H54 (cell line): ENCODE measurements at regions not wholly inside any gene's neighbourhood (a gene's known extent, or its start where the extent isn't known, plus 50 kb on each side); places are given as distances from the start of the nearest gene placed in this dataset.

Experiments
- DNase-seq: peaks from one replicate; pipeline ENCODE4 v3.0.0; 2011; ENCODE audit warnings: low spot score, mixed read lengths; ENCODE audit not compliant: insufficient read length
- FAIRE-seq: peaks from 3 replicates; lab custom pipeline; 2011; peaks lifted over from hg19 to GRCh38; lab: Jason Lieb, UNC
- POLR2A ChIP-seq: IDR thresholded peaks from 2 replicates; pipeline ENCODE4 v1.6.1; 2011; ENCODE audit warnings: low read depth, mild to moderate bottlenecking, low read length

DNA sequence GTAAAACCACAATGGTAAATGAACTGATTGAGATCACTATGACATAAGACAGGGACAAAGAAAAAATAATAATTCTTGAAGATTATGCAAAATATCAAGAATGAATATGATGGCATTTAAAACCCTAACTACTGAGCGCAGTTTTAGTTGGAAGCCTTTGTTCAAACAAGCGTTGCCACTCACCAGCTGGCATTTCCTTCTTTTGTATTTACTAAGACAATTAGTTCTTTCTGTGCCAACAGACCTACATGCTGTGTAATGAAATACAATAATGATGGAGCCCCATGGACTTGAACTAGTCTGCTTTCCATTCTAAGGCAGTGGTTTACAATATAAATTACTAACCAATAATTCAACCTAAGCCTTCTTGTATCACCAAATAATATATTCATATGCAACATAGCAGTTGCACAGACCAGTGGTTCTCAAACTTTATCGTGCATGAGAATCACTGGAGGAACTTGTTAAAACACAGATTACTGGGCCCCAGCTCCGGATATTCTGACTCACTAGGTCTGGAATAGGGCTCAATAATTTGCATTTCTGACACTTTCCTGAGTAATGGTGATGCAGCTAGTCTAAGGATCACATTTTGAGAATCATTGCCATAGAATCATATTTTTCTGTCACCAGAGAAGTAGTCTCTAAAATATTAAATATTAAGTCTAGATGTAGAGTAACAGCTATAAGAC lies 196.4 kb upstream of the MAGEB18 start:
- no peak for TF ChIP-seq POLR2A
- FAIRE-seq = no peak
- DNase-seq = no peak

GRCh38 chrX:25968920-25969319 lies 169.2 kb upstream of the MAGEB18 start:
- DNase-seq (peak; percentile 3), FAIRE-seq (no peak)
- no peak for TF ChIP-seq POLR2A

DNA sequence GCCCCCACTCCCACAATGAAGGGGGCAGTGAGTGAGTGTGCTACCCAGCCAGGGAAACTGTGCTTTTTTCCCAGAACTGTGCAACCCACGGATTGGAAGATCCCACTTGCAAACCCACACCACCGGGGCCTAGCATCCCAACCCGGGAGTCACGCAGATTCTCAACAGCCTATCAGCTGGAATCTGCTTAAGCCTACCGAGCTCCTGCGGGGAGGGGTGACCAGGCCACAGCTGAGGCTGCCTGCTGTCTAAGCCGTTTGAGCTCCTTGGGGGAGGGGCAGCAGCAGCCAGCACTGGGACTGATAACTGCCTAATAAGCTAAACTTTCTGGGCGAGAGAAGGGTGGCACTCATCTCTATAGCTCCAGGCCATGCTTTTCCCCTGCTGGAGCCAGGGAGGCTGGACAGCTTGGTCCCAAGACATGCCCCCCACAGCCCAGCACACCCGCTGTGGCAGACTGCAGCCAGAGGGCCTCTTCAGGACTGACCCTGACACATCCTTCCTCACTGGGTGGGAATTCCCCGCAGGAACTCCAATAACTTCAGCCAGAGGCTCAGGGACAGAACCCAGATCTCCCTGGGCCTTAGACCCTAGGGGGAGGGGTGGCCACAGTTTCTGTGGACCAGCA lies 161.3 kb upstream of the MAGEB18 start:
- peak; percentile 27; the same call in 1 of the 2 replicates for TF ChIP-seq POLR2A
- FAIRE-seq (no peak), DNase-seq (no peak)

DNA sequence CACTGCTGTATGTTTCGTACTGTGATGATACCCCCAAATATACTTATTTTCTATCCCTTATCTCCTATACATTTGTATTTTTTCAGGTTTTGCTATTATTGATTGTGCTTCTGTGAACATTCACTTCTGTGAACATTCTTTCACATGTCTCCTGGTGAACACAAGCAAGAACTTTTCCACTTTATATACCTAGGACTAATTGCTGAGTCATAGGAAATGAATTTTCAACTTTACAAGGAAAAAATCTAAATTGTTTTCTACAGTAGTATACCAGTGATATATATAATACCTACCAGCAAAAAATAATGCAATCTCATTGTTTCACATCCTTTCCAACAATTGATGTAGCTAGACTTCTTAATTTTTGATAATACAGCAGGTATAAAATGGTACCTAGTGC lies 139.5 kb upstream of the MAGEB18 start:
- TF ChIP-seq POLR2A = no peak
- DNase-seq (no peak), FAIRE-seq (no peak)

DNA sequence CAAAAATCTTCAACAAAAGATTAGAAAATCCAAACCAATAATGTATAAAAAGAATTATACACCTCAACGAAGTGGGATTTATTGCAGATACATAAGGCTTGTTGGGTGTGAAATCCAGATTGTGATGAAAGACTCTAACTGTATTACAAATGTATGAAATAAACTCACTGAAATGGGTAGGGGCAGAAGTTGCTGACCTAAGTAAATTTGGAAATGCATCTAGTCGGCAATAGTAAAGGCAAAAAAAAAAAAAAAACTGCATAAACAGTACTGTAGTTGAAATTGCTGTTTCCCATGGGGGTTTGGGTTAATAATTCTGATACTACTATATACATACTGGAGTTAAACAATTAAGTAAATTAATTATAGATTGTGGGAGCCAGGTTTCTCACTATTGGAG lies 130.7 kb upstream of the MAGEB18 start:
- FAIRE-seq (no peak), DNase-seq (no peak)
- TF ChIP-seq POLR2A = no peak

- TF ChIP-seq POLR2A = no peak
- no peak for FAIRE-seq
- no peak for DNase-seq
These were observed 130.1 kb upstream of the MAGEB18 start for GRCh38 chrX:26008042-26008441.

- DNase-seq (no peak), FAIRE-seq (no peak)
- no peak for TF ChIP-seq POLR2A
These were observed 129.5 kb upstream of the MAGEB18 start for GRCh38 chrX:26008691-26009090.

DNA sequence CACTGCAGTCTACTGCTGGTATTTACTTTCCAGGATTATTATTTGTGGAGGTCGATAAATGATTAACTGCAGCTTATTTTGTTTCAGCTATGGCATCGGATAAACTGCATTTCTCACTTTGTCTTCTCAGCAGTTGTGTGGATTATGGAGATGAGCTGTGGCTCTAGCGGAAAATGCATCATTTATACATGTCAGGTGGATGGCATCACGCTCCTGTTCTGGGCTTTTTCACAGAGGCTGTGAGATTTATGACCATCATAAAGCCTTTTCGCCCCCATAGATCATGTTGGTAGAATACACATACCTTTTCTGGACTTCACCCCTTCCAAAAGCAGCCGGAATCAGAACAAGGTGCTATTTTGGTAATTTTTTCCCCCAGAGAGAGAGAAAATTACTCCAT lies 118.8 kb upstream of the MAGEB18 start:
- no peak for FAIRE-seq
- DNase-seq = no peak
- TF ChIP-seq POLR2A = no peak

- FAIRE-seq (no peak), DNase-seq (no peak)
- TF ChIP-seq POLR2A = no peak
These were observed 112.0 kb upstream of the MAGEB18 start for GRCh38 chrX:26026179-26026578.

DNA sequence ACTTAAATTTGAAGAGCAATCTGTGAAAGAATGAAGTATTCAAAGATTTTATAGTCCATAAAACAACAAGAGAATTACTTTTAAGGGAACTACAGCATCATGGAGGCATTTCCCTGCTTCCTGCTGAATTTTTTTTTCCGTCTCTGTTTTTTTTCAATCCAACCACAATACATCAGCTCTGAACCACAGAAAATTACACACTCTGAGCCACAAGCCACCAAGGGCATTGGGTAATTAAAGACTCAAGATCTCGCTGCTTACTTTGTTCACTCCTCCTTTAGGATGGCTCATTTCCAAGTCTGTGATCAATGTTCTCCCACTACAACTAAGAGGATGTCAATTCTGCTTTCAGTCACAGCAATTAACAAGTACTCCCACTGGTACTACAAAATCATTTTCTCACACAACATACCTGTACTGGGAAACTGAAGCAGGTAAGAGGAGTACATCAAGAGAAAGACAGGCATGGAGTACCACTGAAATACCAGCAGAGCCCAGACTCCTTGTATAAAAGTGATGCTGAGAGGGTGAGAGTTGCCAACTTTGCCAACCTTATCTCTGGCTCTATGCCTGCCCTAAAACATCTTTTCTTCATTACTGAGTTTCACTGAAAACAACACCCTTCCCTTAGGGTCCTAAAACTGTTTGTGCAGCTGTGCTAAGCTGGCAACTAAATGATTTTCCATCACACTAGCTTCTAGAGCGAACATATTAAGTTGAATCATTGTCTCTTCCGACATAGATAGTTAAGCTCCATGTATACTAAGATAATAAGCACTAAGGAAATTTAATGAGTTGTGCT lies 105.8 kb upstream of the MAGEB18 start:
- no peak for TF ChIP-seq POLR2A
- DNase-seq (no peak), FAIRE-seq (no peak)

DNA sequence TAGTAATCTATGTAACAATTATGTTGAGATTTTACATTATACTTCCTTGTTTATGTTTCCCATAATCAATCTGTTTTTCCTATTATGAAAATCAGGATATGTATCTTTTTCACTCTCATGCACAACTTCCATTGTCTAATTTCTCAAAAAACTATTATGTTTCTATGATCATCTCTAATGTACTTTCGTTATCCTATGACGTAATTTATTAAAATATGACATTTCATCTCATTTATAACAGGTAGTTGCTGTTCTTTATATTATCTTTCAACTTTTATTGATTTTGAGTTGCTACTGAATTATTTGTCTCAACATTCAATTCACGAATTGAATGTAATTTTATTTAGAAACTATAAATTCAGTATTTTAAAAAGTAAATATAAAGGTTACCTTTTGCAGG lies 100.8 kb upstream of the MAGEB18 start:
- FAIRE-seq = no peak
- DNase-seq = no peak
- no peak for TF ChIP-seq POLR2A

DNA sequence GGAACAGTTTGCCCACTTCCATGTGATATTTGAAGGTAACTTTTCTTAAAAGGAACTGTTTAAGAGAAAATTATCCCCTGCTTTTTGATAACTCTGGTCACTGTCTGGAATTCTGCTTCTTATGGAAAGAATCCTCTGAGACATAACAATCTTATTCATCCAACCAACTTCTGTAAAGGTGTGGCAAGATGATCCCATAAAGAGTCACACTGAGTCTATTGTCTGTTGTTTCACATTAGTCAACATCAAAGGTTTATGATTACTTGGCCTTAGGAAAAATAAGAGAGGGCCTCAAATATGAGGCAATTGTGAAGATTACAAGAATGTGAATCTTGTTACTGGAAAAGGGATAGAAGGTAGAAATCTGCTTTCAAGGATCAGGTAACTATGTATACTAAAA lies 88.0 kb upstream of the MAGEB18 start:
- no peak for TF ChIP-seq POLR2A
- DNase-seq (no peak), FAIRE-seq (no peak)

GRCh38 chrX:26070882-26071281 lies 67.3 kb upstream of the MAGEB18 start:
- DNase-seq (no peak), FAIRE-seq (no peak)
- TF ChIP-seq POLR2A = no peak

DNA sequence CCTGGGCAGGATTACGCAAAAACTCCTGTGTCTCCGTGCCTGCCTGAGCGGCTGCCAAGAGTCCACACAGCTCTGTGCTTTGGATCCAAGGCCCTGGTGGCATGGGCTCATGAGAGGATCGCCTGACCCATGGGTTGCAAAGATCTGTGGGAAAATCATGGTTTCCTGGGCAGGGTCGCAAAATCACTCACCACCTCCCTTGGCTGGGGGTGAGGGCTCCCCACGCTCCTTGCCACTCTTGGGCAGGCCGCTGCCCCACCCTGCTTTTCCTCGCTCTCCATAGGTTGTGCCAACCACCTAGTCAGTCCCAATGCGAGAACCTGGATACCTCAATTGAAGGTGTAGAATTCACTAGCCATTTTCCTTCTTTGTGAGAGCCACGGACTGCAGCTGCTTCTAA lies 66.5 kb upstream of the MAGEB18 start:
- TF ChIP-seq POLR2A = no peak
- no peak for FAIRE-seq
- DNase-seq = no peak
